ENCODE measurements at regions not wholly inside any gene's neighbourhood (a gene's known extent, or its start where the extent isn't known, plus 50 kb on each side); places are given as distances from the start of the nearest gene placed in this dataset.

DNA sequence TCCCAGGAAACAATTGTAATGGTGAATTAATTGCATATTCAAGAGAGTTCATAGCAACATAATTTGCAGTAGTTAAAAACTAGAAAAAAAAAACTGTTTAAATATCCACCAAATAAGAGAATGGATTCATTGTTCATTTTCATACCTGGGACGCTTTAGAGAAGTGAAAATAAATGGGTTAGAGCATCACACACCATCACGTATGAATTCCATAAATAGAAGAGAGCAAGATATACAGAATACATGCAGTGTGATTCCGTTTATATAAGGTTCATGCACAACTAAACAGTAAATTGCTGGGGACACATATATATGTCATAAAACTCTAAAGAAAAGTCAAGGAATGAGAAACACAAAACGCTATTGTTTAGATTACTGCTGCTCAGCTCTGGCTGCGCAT is 577.0 kb upstream of the KCNMB2 start:
- no peak for ATAC-seq

DNA sequence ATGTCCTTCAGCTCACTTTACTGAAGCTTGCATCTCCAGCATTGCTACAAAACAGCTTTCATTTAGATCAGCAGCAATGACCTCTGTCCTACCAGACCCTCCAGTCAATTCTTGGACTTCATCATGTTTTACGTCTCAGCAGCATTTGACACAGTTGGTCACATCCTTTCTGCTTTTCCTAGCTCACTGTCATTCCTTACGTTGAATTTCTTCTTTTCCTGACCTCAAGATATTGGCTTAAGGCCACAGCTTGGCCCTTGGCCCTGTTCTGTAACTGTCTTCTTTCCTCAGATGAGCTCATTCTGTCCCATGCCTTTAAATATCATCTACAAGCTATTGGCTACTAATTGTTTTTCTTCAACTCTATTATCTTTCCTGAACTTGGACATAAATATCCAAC is 576.2 kb upstream of the KCNMB2 start:
- no peak for ATAC-seq

GRCh38 chr3:177960722-177961121 is 575.5 kb upstream of the KCNMB2 start:
- no peak for ATAC-seq

- no peak for ATAC-seq
Observed at GRCh38 chr3:177961784-177962183, 574.5 kb upstream of the KCNMB2 start.

GRCh38 chr3:177966493-177966892 is 569.7 kb upstream of the KCNMB2 start:
- ATAC-seq: no peak

- ATAC-seq: no peak
Observed at GRCh38 chr3:177968891-177969290, 567.3 kb upstream of the KCNMB2 start.

GRCh38 chr3:177973241-177973840 is 562.9 kb upstream of the KCNMB2 start:
- no peak for ATAC-seq

DNA sequence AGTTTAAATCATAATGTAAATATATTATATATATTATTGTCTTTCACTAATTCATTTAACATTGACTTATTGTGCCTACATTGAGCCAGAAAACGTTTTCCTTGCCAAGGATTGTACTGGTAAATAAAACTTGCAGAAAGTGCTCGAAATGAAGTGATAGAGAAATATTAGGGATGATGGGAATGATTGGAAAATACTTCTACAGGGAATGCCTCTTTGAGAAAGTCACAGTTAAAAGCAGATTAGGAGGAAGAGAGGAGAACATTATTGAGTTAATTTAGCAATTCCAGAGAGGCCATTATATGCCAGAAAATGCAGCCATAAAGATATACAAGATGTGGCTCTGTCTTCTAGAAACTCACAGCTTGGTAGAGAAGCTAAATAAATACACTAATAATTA is 560.0 kb upstream of the KCNMB2 start:
- ATAC-seq: no peak

GRCh38 chr3:177976866-177977265 is 559.4 kb upstream of the KCNMB2 start:
- no peak for ATAC-seq

DNA sequence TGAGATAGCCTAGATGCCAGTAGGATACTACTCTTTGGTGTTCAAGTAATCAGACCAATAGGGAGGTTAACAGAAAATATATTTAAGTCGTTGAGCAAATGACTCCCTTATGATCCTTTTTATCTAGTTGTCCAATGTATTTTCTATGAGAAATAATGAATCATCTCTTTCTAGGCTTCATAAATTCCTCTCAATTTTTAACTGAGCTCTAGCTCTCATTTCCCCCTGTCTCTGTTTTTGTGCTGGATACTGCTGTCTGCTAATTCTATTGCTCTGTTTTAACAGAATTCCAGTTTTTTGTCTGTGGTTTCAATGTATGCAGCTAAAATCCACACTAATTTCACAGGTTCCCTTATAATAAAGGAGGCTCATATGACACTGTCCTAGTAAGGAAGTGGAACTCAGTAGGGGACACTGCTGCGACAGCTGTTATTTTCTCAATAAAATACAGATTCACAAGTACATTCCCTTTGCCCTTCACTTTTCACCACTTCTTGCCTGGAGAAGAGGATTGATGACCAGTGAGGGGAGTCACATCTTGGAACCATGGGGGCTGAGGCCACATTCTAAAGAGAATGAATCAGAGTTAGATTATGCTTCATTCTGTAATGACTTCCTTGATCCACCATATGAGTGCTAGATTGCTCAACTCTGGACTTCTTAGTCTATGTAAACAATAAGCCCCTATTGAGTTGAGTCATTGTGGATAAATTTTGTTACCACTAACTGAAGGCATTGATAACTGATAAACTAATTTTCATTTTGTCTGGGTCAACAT is 558.7 kb upstream of the KCNMB2 start:
- ATAC-seq: no peak

- ATAC-seq: no peak
Observed at GRCh38 chr3:177978946-177979345, 557.3 kb upstream of the KCNMB2 start.

DNA sequence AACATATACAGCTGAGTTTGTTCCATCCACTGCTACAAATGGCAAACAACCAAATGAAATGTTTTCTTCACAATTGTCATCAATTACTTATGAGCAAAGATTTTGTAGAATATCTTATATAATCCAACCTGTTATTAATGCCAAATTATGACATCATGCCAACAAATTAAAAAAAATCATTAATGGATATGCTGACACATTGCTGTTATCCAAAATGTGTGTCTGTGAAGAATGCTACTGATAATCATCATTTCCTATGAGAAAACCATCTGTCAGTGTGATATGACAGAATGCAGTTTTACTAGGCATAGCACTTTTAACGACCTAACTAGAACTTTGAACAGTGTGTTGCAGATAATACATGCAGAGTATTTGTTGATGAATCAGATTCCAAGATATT is 556.5 kb upstream of the KCNMB2 start:
- no peak for ATAC-seq

DNA sequence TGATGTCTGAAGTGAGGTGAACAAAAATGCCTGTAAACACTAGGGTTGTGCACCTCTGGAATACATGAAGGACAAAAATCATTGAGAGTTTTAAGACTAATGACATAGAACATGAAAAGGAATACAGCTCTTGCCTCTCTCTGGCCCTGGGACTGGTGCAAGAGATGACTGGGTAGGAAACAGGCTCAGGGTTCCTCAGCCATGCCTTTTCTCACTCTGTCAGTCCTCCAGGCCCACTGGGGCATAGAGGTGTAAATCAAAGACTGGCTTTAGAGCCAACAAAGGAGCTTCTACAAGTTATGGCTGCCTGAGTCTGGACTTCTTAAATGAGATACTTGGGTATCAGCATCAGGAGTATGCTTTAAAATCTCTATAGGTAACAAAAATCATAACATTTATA is 554.7 kb upstream of the KCNMB2 start:
- ATAC-seq: no peak

- no peak for ATAC-seq
Observed at GRCh38 chr3:177982034-177982433, 554.2 kb upstream of the KCNMB2 start.

GRCh38 chr3:177983320-177983719 is 552.9 kb upstream of the KCNMB2 start:
- ATAC-seq: no peak

GRCh38 chr3:177992993-177993970 is 543.0 kb upstream of the KCNMB2 start:
- no peak for ATAC-seq

DNA sequence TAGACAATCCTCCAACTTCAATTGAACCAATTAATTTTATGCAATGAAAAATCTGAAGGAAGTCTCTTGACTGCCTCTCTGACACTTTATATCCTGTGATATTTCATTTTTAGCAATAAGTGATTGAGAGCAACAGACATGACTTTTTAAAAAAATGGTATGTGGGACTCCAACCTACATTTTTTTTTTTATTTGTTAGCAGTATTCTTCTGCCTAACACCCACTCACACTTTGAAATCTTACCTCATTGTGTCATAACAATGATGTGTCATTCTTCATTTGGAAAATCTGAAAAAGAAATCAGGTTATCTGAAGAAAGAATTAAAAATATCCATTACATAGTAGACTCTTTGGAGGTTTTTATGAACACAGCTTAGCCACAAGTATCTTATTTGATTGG is 541.3 kb upstream of the KCNMB2 start:
- ATAC-seq: no peak

DNA sequence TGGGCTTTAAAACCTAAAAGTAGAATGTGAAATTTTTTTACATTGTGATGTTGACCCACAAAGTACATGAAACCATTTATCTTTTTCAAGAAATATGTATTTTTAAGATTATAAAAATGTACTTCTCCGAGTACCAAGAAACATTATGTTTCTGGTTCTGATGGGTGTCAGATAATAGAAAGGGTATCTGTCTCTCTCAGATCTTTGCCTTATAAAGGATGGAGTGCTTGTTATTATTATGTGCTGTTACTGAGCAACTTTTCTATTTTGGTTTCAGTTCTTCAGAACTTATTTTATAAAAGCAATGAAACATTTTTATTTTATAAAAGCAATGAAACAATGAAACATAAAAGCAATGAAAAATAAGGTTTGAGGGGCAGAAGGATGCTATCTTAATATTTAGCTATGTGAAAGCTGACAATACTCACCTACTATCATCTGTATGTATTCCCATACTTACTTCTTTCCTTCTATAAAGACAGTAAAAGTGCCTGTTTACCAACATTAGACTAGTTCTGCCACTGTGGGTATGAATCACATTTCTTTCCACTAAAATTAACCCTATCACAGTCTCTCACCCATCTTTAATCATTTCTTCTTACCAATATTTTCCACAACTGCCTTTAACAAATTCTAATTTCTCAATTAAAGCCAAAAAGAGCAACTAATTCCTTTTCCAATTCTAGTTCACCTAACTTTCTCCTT is 540.7 kb upstream of the KCNMB2 start:
- no peak for ATAC-seq

DNA sequence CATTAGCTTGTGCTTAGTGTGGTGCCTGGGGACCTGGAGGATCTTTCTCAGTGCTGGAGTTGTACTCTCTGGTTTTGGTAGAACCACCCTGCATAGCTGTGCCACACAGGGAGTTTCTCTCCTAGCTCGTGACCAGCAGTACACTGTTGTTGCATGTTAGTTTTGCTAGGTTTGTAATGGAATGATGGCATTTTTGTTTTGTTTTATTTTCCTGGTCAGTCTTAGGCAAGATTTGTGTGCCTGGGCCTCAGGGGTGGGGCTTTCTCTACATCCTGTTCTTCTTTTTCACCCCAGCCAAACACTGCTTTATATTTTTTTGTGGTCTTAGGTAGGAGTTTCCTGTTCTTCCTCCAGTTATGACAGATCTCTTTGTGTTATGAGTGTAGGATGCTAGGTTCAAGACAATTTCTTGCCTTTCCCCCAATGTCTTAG is 534.5 kb upstream of the KCNMB2 start:
- no peak for ATAC-seq

GRCh38 chr3:178002113-178002512 is 534.1 kb upstream of the KCNMB2 start:
- no peak for ATAC-seq

DNA sequence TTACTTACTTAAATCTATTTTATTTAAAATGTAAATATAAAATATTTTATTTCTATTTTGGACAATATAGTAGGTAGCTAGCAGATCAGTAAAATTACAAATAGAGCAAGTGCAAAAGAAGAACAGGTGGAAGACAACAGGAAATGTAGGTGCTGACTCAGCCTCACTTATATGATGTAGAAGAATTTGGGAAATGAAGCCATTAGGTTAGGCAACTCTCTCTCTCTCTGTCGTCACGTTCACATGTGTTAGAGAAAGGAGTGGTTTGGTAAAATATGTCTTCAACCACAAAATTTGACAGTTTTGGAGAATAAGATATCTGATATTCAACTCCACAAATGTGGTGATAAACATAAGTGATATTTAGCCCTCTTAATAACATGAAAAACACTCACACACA is 532.5 kb upstream of the KCNMB2 start:
- ATAC-seq: no peak

- ATAC-seq: no peak
Observed at GRCh38 chr3:178005961-178006360, 530.3 kb upstream of the KCNMB2 start.

DNA sequence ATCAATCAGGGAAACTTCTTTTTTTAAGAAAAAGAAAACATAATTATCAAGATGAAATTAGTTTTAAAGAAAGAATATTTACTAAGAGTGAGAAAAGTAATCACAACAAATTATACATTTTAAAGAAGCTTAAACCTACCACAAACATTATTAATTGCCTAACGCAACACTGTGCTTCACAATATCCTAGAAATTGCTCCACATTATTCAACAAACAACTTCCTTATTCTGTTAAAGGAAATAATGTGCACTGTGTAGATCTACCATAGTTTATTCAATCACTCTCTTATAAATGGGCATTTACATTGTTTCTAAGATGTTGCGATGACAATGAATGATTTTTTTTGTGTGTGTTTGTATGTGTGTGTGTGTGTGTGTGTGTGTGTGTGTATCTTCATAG is 525.9 kb upstream of the KCNMB2 start:
- no peak for ATAC-seq
